Stomach (tissue), 4 donors: ENCODE measurements at regions not wholly inside any gene's neighbourhood (a gene's known extent, or its start where the extent isn't known, plus 50 kb on each side); places are given as distances from the start of the nearest gene placed in this dataset.

Experiments
- EP300 ChIP-seq: sonication (generic); formaldehyde crosslinking; IDR thresholded peaks from one replicate; pipeline ENCODE4 v1.6.1; 2017; ENCODE audit warnings: antibody characterized with exemption
- POLR2A ChIP-seq, 4 donors: fragments of 450-650 bp; IDR thresholded peaks; one replicate each; pipeline ENCODE4 v1.6.1; 2016; ENCODE audit warnings: antibody characterized with exemption in 4 of 4, control low read depth in 2 of 4, mild to moderate bottlenecking in 1 of 4, moderate library complexity in 1 of 4
- POLR2AphosphoS5 ChIP-seq, 3 donors: sonication (generic); formaldehyde crosslinking; IDR thresholded peaks; one replicate each; pipeline ENCODE4 v1.6.1; 2016; ENCODE audit warnings: antibody characterized with exemption in 3 of 3
- TF ChIP-seq, protein P1 (sequence below), 7 experiments: fragments of 450-650 bp in 4 of 7; fragments of 200-600 bp in 3 of 7; sonication (generic) in 3 of 7; IDR thresholded peaks; one replicate each; pipeline ENCODE4 v1.5.1; 2016 to 2019; ENCODE audit warnings: antibody characterized with exemption in 7 of 7, control low read depth in 2 of 7, mild to moderate bottlenecking in 1 of 7

DNA sequence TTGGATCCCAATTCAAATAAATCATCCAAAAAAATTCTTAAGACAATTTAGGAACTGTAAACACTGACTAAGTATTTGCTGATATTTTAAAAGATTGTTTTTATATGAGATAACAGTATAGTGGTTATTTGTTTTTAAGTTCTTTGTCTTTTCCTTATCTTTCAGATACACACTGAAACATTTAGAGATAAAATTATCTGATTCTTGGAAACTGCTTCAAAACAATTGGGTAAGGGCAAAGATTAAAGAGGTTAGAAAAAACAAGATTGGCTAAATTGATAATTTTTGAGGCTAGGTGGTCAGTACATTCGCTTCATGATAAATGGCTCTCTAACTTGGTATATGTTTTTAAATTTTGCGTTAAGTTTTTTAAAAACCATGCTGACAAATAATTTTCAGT is 117.3 kb downstream of the PSMG1 start:
- TF ChIP-seq POLR2AphosphoS5 (IDR thresholded peaks at IDR 0.05) (no peak), EP300 (no peak), POLR2A (IDR thresholded peaks at IDR 0.05) (no peak)
- TF ChIP-seq, protein P1, sequence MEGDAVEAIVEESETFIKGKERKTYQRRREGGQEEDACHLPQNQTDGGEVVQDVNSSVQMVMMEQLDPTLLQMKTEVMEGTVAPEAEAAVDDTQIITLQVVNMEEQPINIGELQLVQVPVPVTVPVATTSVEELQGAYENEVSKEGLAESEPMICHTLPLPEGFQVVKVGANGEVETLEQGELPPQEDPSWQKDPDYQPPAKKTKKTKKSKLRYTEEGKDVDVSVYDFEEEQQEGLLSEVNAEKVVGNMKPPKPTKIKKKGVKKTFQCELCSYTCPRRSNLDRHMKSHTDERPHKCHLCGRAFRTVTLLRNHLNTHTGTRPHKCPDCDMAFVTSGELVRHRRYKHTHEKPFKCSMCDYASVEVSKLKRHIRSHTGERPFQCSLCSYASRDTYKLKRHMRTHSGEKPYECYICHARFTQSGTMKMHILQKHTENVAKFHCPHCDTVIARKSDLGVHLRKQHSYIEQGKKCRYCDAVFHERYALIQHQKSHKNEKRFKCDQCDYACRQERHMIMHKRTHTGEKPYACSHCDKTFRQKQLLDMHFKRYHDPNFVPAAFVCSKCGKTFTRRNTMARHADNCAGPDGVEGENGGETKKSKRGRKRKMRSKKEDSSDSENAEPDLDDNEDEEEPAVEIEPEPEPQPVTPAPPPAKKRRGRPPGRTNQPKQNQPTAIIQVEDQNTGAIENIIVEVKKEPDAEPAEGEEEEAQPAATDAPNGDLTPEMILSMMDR (IDR thresholded peaks at IDR 0.05) = no peak
